Endothelial cell of umbilical vein (primary cell): ENCODE measurements at regions not wholly inside any gene's neighbourhood (a gene's known extent, or its start where the extent isn't known, plus 50 kb on each side); places are given as distances from the start of the nearest gene placed in this dataset.

Source experiments
- BruUV-seq: library from RNA; stranded (reverse); fragments of 400-500 nt; replicated peaks from 2 replicates; lab custom pipeline; 2021; lab: Mats Ljungman, UMichigan
- CTCF ChIA-PET: fragments of 300-600, 350-600 bp; sonication (Branson Sonifier 250); formaldehyde crosslinking; loops from one replicate; lab custom pipeline; 2021; ENCODE audit warnings: antibody characterized with exemption, inconsistent platforms; lab: Charles Lee
- POLR2A ChIA-PET: fragments of 300-600, 350-600 bp; sonication (Branson Sonifier 250); formaldehyde crosslinking; loops from one replicate; lab custom pipeline; 2021; ENCODE audit warnings: antibody characterized with exemption, inconsistent platforms; lab: Charles Lee
- DNase-seq: peaks from one replicate; pipeline ENCODE4 v3.0.0-alpha.2; 2011; ENCODE audit warnings: low read depth, low spot score
- FAIRE-seq: peaks from 2 replicates; lab custom pipeline; 2011; peaks lifted over from hg19 to GRCh38; lab: Jason Lieb, UNC
- H2AFZ ChIP-seq: 2 replicates; pipeline ENCODE4 v1.6.0; 2012; ENCODE audit warnings: low read depth, low read length, control low read depth, inconsistent platforms
- H3K27ac ChIP-seq: 2 replicates; pipeline ENCODE4 v1.5.1; 2011; ENCODE audit warnings: low read depth, mild to moderate bottlenecking, control low read depth, low read length, moderate library complexity; ENCODE audit not compliant: insufficient read depth
- H3K27me3 ChIP-seq, 2 experiments: 2 replicates each; pipeline versions ENCODE4 v1.6.0 to v1.6.1; 2011; ENCODE audit warnings: low read length in 2 of 2, mixed read lengths in 1 of 2; ENCODE audit not compliant: control insufficient read depth in 2 of 2, insufficient read depth in 2 of 2
- H3K36me3 ChIP-seq, 2 experiments: 2 replicates in 1 of 2; 3 replicates in 1 of 2; pipeline ENCODE4 v1.5.1; 2011; ENCODE audit warnings: low read length in 2 of 2, mild to moderate bottlenecking in 1 of 2, moderate library complexity in 1 of 2; ENCODE audit not compliant: control insufficient read depth in 2 of 2, insufficient read depth in 2 of 2; ENCODE audit errors: extremely low read depth in 1 of 2
- H3K4me1 ChIP-seq: 3 replicates; pipeline ENCODE4 v1.5.1; 2011; ENCODE audit warnings: mild to moderate bottlenecking, low read length; ENCODE audit not compliant: control insufficient read depth, insufficient read depth; ENCODE audit errors: extremely low read depth
- H3K4me2 ChIP-seq: 2 replicates; pipeline ENCODE4 v1.6.1; 2011; ENCODE audit warnings: low read length, control low read depth, mixed read lengths; ENCODE audit not compliant: insufficient read depth
- H3K4me3 ChIP-seq, 3 experiments: fragments of 200-600 bp in 1 of 3; sonication (generic), shearing (Covaris generic) in 1 of 3; replicated peaks in 1 of 3; 2 replicates each; pipeline ENCODE4 v1.5.1; 2011 to 2016; ENCODE audit warnings: control low read depth in 3 of 3, low read length in 3 of 3, mild to moderate bottlenecking in 2 of 3, inconsistent platforms in 1 of 3, low read depth in 1 of 3, moderate library complexity in 1 of 3; ENCODE audit not compliant: insufficient read depth in 1 of 3
- H3K79me2 ChIP-seq: 2 replicates; pipeline ENCODE4 v1.6.0; 2012; ENCODE audit warnings: low read length, inconsistent platforms; ENCODE audit not compliant: control insufficient read depth, insufficient read depth
- H3K9ac ChIP-seq: replicated peaks from 2 replicates; pipeline ENCODE3; 2011; ENCODE audit warnings: low read length, control low read depth; ENCODE audit not compliant: insufficient read depth; ENCODE audit errors: extremely low read depth
- H3K9me1 ChIP-seq: replicated peaks from 3 replicates; pipeline ENCODE4 v1.6.0; 2011; ENCODE audit warnings: mild to moderate bottlenecking, low read length; ENCODE audit not compliant: control insufficient read depth, insufficient read depth; ENCODE audit errors: extremely low read depth
- H3K9me3 ChIP-seq: replicated peaks from 2 replicates; pipeline ENCODE4 v1.5.1; 2012; ENCODE audit warnings: low read length, inconsistent platforms; ENCODE audit not compliant: control insufficient read depth, insufficient read depth
- H4K20me1 ChIP-seq: replicated peaks from 2 replicates; pipeline ENCODE3; 2011; ENCODE audit warnings: mild to moderate bottlenecking, low read length; ENCODE audit not compliant: control insufficient read depth, insufficient read depth; ENCODE audit errors: extremely low read depth
- EZH2 ChIP-seq: IDR thresholded peaks from 2 replicates; pipeline ENCODE4 v1.6.1; 2012; ENCODE audit warnings: borderline replicate concordance, low read depth, mild to moderate bottlenecking, moderate library complexity, low read length, inconsistent platforms; ENCODE audit not compliant: severe bottlenecking
- FOS ChIP-seq: IDR thresholded peaks from 2 replicates; pipeline ENCODE4 v1.6.1; 2011; ENCODE audit warnings: mild to moderate bottlenecking, low read length, moderate library complexity, borderline replicate concordance; ENCODE audit not compliant: insufficient read depth
- GATA2 ChIP-seq: IDR thresholded peaks from 2 replicates; pipeline ENCODE4 v1.7.0; 2011; ENCODE audit warnings: low read depth, mild to moderate bottlenecking, moderate library complexity, mixed read lengths, low read length; ENCODE audit not compliant: insufficient read length, insufficient read depth
- JUN ChIP-seq: IDR thresholded peaks from 2 replicates; pipeline ENCODE4 v1.6.1; 2011; ENCODE audit warnings: borderline replicate concordance, low read depth; ENCODE audit not compliant: insufficient read length, insufficient read depth
- MYC ChIP-seq: IDR thresholded peaks from one replicate; pipeline ENCODE4 v1.6.1; 2011; ENCODE audit warnings: mild to moderate bottlenecking, low read depth, low read length
- POLR2A ChIP-seq: IDR thresholded peaks from 2 replicates; pipeline ENCODE4 v1.6.1; 2012; ENCODE audit warnings: low read depth, mild to moderate bottlenecking, control low read depth, low read length
- POLR2AphosphoS5 ChIP-seq: IDR thresholded peaks from 2 replicates; pipeline ENCODE4 v1.6.1; 2012; ENCODE audit warnings: low read depth, mild to moderate bottlenecking, control low read depth, low read length, moderate library complexity; ENCODE audit not compliant: insufficient read depth
- dilution Hi-C: fragments of 300-500 bp; cut with MboI; formaldehyde crosslinking; loops from one replicate; pipeline ENCODE4 v1.15.0; 2019; ENCODE audit warnings: low sequenced_read_pairs; ENCODE audit not compliant: extremely low pct_ligation_motif_present
- intact Hi-C: fragments of 100-400 bp; cut with micrococcal nuclease; formaldehyde crosslinking; loops from one replicate; pipeline ENCODE4 v1.10.0; 2022
- TF ChIP-seq, protein P1 (sequence below): IDR thresholded peaks from 2 replicates; pipeline ENCODE4 v1.6.1; 2011; ENCODE audit not compliant: insufficient read depth, insufficient read length
- TF ChIP-seq, protein P2 (sequence below), 2 donors: IDR thresholded peaks; 1 replicate in 1 of 2; 2 replicates in 1 of 2; pipeline ENCODE4 v1.5.1; 2011; ENCODE audit warnings: low read length in 2 of 2, mild to moderate bottlenecking in 2 of 2, moderate library complexity in 2 of 2, control low read depth in 1 of 2, inconsistent platforms in 1 of 2, low read depth in 1 of 2; ENCODE audit not compliant: insufficient read depth in 1 of 2; ENCODE audit errors: extremely low read depth in 1 of 2

DNA sequence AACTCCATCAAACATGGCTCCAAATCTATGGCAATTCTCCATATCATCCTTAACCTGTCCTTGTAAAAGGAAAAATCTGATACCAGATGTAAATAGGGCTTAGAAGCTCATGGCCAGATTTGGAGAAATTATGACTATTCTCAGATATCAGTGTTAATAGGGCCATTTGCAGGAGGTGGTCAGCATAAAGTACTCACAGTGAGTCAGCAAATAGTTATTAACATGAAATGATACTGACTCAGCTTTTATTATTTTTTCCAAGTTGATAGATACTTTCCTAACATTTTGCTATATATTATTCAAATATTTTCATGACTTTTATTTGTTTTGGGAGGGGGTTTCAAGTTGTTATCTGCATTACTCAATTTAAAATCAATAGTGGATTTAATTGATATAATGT lies 255.8 kb downstream of the MFSD1 start:
- Histone ChIP-seq H3K9me1 (no peaks in the 10 kb centered on the region), H3K27me3 (peaks cover 0 to 2% of the 10 kb centered on the region in 2 experiments), H3K27ac (no peak overlapping the region), H3K4me2 (no peak overlapping the region), H4K20me1 (no peaks in the 10 kb centered on the region), H3K9ac (no peak overlapping the region), H3K4me1 (no peaks in the 10 kb centered on the region), H3K36me3 (no peaks in the 10 kb centered on the region), H3K9me3 (no peaks in the 10 kb centered on the region), H2AFZ (peak overlapping the region; percentile 66), H3K79me2 (no peaks in the 10 kb centered on the region), H3K4me3 (no peak overlapping the region)
- intact Hi-C loops, result no loop called here
- no TSS peak for BruUV-seq
- FAIRE-seq (no peak), DNase-seq (no peak)
- ChIA-PET POLR2A (no interaction called here), CTCF (no interaction called here)
- dilution Hi-C loops, result no loop called here
- TF ChIP-seq MYC (no peak), FOS (no peak), POLR2A (no peak), EZH2 (no peak), POLR2AphosphoS5 (no peak), GATA2 (no peak), JUN (no peak)
- TF ChIP-seq, protein P1, sequence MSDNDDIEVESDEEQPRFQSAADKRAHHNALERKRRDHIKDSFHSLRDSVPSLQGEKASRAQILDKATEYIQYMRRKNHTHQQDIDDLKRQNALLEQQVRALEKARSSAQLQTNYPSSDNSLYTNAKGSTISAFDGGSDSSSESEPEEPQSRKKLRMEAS, result no peak
- TF ChIP-seq, protein P2, sequence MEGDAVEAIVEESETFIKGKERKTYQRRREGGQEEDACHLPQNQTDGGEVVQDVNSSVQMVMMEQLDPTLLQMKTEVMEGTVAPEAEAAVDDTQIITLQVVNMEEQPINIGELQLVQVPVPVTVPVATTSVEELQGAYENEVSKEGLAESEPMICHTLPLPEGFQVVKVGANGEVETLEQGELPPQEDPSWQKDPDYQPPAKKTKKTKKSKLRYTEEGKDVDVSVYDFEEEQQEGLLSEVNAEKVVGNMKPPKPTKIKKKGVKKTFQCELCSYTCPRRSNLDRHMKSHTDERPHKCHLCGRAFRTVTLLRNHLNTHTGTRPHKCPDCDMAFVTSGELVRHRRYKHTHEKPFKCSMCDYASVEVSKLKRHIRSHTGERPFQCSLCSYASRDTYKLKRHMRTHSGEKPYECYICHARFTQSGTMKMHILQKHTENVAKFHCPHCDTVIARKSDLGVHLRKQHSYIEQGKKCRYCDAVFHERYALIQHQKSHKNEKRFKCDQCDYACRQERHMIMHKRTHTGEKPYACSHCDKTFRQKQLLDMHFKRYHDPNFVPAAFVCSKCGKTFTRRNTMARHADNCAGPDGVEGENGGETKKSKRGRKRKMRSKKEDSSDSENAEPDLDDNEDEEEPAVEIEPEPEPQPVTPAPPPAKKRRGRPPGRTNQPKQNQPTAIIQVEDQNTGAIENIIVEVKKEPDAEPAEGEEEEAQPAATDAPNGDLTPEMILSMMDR (IDR thresholded peaks at IDR 0.05; ENCODE audit: extremely low read depth in 1 of 2, insufficient read depth in 1 of 2, low read depth in 1 of 2, low read length in 2 of 2), result no peak
